Heart left ventricle (tissue), 16 donors: ENCODE measurements at regions not wholly inside any gene's neighbourhood (a gene's known extent, or its start where the extent isn't known, plus 50 kb on each side); places are given as distances from the start of the nearest gene placed in this dataset.

Experiments used
- ATAC-seq, 4 donors: fragments of 200-7000 bp; cut with Tn5 transposase; one replicate each; pipeline ENCODE4 v1.9.1; 2020 to 2022; ENCODE audit warnings: moderate library complexity in 4 of 4, mild to moderate bottlenecking in 3 of 4, moderate number of reproducible peaks in 1 of 4
- DNase-seq, 5 donors: peaks; one replicate each; pipeline ENCODE4 v3.0.0-alpha.2; 2020
- H3K27ac ChIP-seq, 12 donors: fragments of 200-600 bp; sonication (generic) in 4 of 12; one replicate each; pipeline versions ENCODE4 v1.5.0 to v1.8.0; 2016 to 2022; ENCODE audit warnings: mild to moderate bottlenecking in 2 of 12
- H3K27me3 ChIP-seq, 9 donors: fragments of 200-600 bp; sonication (generic) in 2 of 9; one replicate each; pipeline versions ENCODE4 v1.5.1 to v1.8.0; 2016 to 2022; ENCODE audit warnings: mild to moderate bottlenecking in 3 of 9
- H3K36me3 ChIP-seq, 9 donors: fragments of 200-600 bp; sonication (generic) in 2 of 9; one replicate each; pipeline versions ENCODE4 v1.5.0 to v1.8.0; 2018 to 2022; ENCODE audit warnings: mild to moderate bottlenecking in 2 of 9
- H3K4me1 ChIP-seq, 12 donors: fragments of 200-600 bp; sonication (generic) in 4 of 12; one replicate each; pipeline versions ENCODE4 v1.5.0 to v1.8.0; 2016 to 2022; ENCODE audit warnings: mild to moderate bottlenecking in 3 of 12
- H3K4me3 ChIP-seq, 12 donors: fragments of 200-600 bp; sonication (generic) in 4 of 12; one replicate each; pipeline versions ENCODE4 v1.5.0 to v1.8.0; 2017 to 2022; ENCODE audit warnings: mild to moderate bottlenecking in 9 of 12, moderate library complexity in 4 of 12
- H3K9me3 ChIP-seq, 12 donors: fragments of 200-600 bp; sonication (generic) in 4 of 12; one replicate each; pipeline versions ENCODE4 v1.5.0 to v1.8.0; 2016 to 2022; ENCODE audit warnings: mild to moderate bottlenecking in 1 of 12
- POLR2A ChIP-seq, 2 donors: fragments of 450-650 bp; IDR thresholded peaks; one replicate each; pipeline ENCODE4 v1.6.1; 2017; ENCODE audit warnings: antibody characterized with exemption in 2 of 2, mild to moderate bottlenecking in 2 of 2, moderate library complexity in 2 of 2
- WGBS, 4 donors: extraction: QIAGEN DNeasy Blood & Tissue Kit in 2 of 4; methylation state at CpG; one replicate each; pipeline versions ENCODE4 v1.1.5 to v1.1.7; 2013 to 2018; 5-methylcytosine and 5-hydroxymethylcytosine counted together
- intact Hi-C, 10 donors: fragments of 100-400 bp; cut with DNase I; formaldehyde crosslinking; loops; one replicate each; pipeline versions ENCODE4 v1.11.1 to v1.14.2; 2022
- TF ChIP-seq, protein P1 (sequence below), 12 donors: fragments of 200-600 bp; sonication (generic) in 4 of 12; IDR thresholded peaks; one replicate each; pipeline versions ENCODE4 v1.5.0 to v1.8.0; 2018 to 2022; ENCODE audit warnings: antibody characterized with exemption in 12 of 12, mild to moderate bottlenecking in 5 of 12
- donor health status: ischemic (EF 13 %, LVEDD 7.1; RV severe dilation, severe dysfunction).
- donor health status: healthy with polysubstance abuse.
- donor health status: DM: no; HTN: yes; CAD: no.
- donor health status: DM: no; HTN: no; CAD: no.
- donor health status: ischemic (EF 25% LVEDD 6.9; RV normal size, moderate dysfunction).
- donor health status: ischemic (EF 25% LVEDD 5.7; RV mildly dilated, moderate dysfunction).
- donor health status: healthy.
- donor health status: DM: yes; HTN: yes; CAD: no.
- donor health status: ischemic (EF 35%, LVEDD 5.7; RV mildly dilated, moderate dysfunction).
- donor health status: nonischemic (EF 11% LVEDD 7.7; RV severe dilation, severe dysfunction).
- donor health status: DM: yes; HTN: yes; CAD: no.
- donor health status: PGD.
- donor health status: ischemic (EF 29% LVEDD 5.4; RV normal size, mild dysfunction).
- donor health status: nonischemic (EF 23%, LVEDD 6.1; RV moderate dilation, normal function).

- Histone ChIP-seq H3K36me3 (peaks cover 0 to 2% (median 0%) of the 10 kb centered on the region in 9 donors), H3K4me1 (no peaks in the 10 kb centered on the region), H3K27me3 (no peaks in the 10 kb centered on the region), H3K27ac (no peak overlapping the region), H3K4me3 (no peak overlapping the region), H3K9me3 (no peaks in the 10 kb centered on the region)
- DNase-seq (no peak), ATAC-seq (no peak)
- no peak for TF ChIP-seq POLR2A (IDR thresholded peaks at IDR 0.05)
- TF ChIP-seq, protein P1, sequence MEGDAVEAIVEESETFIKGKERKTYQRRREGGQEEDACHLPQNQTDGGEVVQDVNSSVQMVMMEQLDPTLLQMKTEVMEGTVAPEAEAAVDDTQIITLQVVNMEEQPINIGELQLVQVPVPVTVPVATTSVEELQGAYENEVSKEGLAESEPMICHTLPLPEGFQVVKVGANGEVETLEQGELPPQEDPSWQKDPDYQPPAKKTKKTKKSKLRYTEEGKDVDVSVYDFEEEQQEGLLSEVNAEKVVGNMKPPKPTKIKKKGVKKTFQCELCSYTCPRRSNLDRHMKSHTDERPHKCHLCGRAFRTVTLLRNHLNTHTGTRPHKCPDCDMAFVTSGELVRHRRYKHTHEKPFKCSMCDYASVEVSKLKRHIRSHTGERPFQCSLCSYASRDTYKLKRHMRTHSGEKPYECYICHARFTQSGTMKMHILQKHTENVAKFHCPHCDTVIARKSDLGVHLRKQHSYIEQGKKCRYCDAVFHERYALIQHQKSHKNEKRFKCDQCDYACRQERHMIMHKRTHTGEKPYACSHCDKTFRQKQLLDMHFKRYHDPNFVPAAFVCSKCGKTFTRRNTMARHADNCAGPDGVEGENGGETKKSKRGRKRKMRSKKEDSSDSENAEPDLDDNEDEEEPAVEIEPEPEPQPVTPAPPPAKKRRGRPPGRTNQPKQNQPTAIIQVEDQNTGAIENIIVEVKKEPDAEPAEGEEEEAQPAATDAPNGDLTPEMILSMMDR (IDR thresholded peaks at IDR 0.05) = no peak
- intact Hi-C loops = no loop called here
- WGBS, 4 donors = 67 to 81% (median 74%) methylated on average over 6 of the region's 6 CpGs
These were observed 471.1 kb downstream of the GBA3 start for GRCh38 chr4:23163647-23164436.

DNA sequence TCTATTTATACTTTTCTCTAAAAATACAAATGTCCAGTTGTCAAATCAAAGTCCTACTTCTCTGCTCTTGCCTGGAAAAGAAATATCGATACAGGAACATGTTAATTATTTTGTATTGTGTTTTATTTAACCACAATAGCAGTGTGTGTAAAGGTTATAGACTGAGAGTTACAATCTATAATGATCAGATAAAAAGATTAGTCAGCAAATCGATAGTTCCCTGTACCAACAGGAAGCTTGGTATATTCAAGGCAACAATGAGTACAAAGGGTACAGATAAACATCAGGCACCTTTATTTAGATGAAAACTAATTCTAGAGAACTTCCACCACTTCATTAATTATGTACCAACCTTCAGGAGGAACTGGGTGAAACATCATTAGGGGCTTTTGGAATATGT is 469.5 kb downstream of the GBA3 start:
- ATAC-seq = no peak
- Histone ChIP-seq H3K4me1 (no peaks in the 10 kb centered on the region), H3K36me3 (peaks cover 0 to 2% (median 0%) of the 10 kb centered on the region in 9 donors), H3K27me3 (no peaks in the 10 kb centered on the region), H3K27ac (no peak overlapping the region), H3K4me3 (no peak overlapping the region), H3K9me3 (no peaks in the 10 kb centered on the region)
- 80 to 84% (median 82%) methylated on average over 2 of the region's 2 CpGs for WGBS, 4 donors
- intact Hi-C loops = no loop called here
- DNase-seq = no peak
- TF ChIP-seq, protein P1 (IDR thresholded peaks at IDR 0.05) = no peak
- no peak for TF ChIP-seq POLR2A (IDR thresholded peaks at IDR 0.05)

DNA sequence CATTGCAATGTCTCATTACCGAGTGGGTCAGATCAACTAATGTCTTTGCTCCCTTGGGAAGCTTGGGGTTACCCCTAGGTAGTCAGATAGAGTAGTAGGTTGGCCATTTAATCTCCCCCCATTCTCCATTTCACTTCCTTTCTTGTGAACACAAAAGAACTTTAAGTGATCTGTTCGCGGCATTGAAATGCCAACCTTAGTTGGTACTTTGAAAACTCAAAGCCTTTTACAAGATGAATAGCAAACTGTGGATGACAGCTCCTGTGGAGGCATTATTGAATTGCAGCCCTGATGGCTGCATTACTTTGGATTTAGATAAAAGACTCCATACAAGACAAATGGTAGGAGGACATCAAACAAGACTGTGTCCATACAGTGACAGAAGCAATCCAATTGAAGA is 469.1 kb downstream of the GBA3 start:
- no peak for DNase-seq
- Histone ChIP-seq H3K4me1 (no peaks in the 10 kb centered on the region), H3K36me3 (peaks cover 0 to 2% (median 0%) of the 10 kb centered on the region in 9 donors), H3K9me3 (no peaks in the 10 kb centered on the region), H3K27me3 (no peaks in the 10 kb centered on the region), H3K27ac (no peak overlapping the region), H3K4me3 (no peak overlapping the region)
- 77 to 86% (median 83%) methylated on average over 3 of the region's 3 CpGs for WGBS, 4 donors
- TF ChIP-seq, protein P1 (IDR thresholded peaks at IDR 0.05) = no peak
- intact Hi-C loops = no loop called here
- no peak for ATAC-seq

- WGBS, 4 donors = 66 to 83% (median 75%) methylated on average over 2 of the region's 2 CpGs
- intact Hi-C loops = no loop called here
- DNase-seq (no peak), ATAC-seq (no peak)
- H3K4me3 ChIP-seq = no peak overlapping the region
- no peaks in the 10 kb centered on the region for H3K27me3 ChIP-seq
- no peaks in the 10 kb centered on the region for H3K4me1 ChIP-seq
- H3K9me3 ChIP-seq = no peaks in the 10 kb centered on the region
- no peak overlapping the region for H3K27ac ChIP-seq
- TF ChIP-seq, protein P1 (IDR thresholded peaks at IDR 0.05) = no peak
- TF ChIP-seq POLR2A (IDR thresholded peaks at IDR 0.05) = no peak
- H3K36me3 ChIP-seq = no peaks in the 10 kb centered on the region
These were observed 460.3 kb downstream of the GBA3 start for GRCh38 chr4:23153076-23153475.
